Heart left ventricle (tissue), 16 donors: ENCODE measurements at regions not wholly inside any gene's neighbourhood (a gene's known extent, or its start where the extent isn't known, plus 50 kb on each side); places are given as distances from the start of the nearest gene placed in this dataset.

Experiments used
- ATAC-seq, 4 donors: fragments of 200-7000 bp; cut with Tn5 transposase; one replicate each; pipeline ENCODE4 v1.9.1; 2020 to 2022; ENCODE audit warnings: moderate library complexity in 4 of 4, mild to moderate bottlenecking in 3 of 4, moderate number of reproducible peaks in 1 of 4
- DNase-seq, 5 donors: peaks; one replicate each; pipeline ENCODE4 v3.0.0-alpha.2; 2020
- H3K27ac ChIP-seq, 12 donors: fragments of 200-600 bp; sonication (generic) in 4 of 12; one replicate each; pipeline versions ENCODE4 v1.5.0 to v1.8.0; 2016 to 2022; ENCODE audit warnings: mild to moderate bottlenecking in 2 of 12
- H3K27me3 ChIP-seq, 9 donors: fragments of 200-600 bp; sonication (generic) in 2 of 9; one replicate each; pipeline versions ENCODE4 v1.5.1 to v1.8.0; 2016 to 2022; ENCODE audit warnings: mild to moderate bottlenecking in 3 of 9
- H3K36me3 ChIP-seq, 9 donors: fragments of 200-600 bp; sonication (generic) in 2 of 9; one replicate each; pipeline versions ENCODE4 v1.5.0 to v1.8.0; 2018 to 2022; ENCODE audit warnings: mild to moderate bottlenecking in 2 of 9
- H3K4me1 ChIP-seq, 12 donors: fragments of 200-600 bp; sonication (generic) in 4 of 12; one replicate each; pipeline versions ENCODE4 v1.5.0 to v1.8.0; 2016 to 2022; ENCODE audit warnings: mild to moderate bottlenecking in 3 of 12
- H3K4me3 ChIP-seq, 12 donors: fragments of 200-600 bp; sonication (generic) in 4 of 12; one replicate each; pipeline versions ENCODE4 v1.5.0 to v1.8.0; 2017 to 2022; ENCODE audit warnings: mild to moderate bottlenecking in 9 of 12, moderate library complexity in 4 of 12
- H3K9me3 ChIP-seq, 12 donors: fragments of 200-600 bp; sonication (generic) in 4 of 12; one replicate each; pipeline versions ENCODE4 v1.5.0 to v1.8.0; 2016 to 2022; ENCODE audit warnings: mild to moderate bottlenecking in 1 of 12
- CTCF ChIP-seq, 12 donors: fragments of 200-600 bp; sonication (generic) in 4 of 12; IDR thresholded peaks; one replicate each; pipeline versions ENCODE4 v1.5.0 to v1.8.0; 2018 to 2022; ENCODE audit warnings: antibody characterized with exemption in 12 of 12, mild to moderate bottlenecking in 5 of 12
- POLR2A ChIP-seq, 2 donors: fragments of 450-650 bp; IDR thresholded peaks; one replicate each; pipeline ENCODE4 v1.6.1; 2017; ENCODE audit warnings: antibody characterized with exemption in 2 of 2, mild to moderate bottlenecking in 2 of 2, moderate library complexity in 2 of 2
- WGBS, 4 donors: extraction: QIAGEN DNeasy Blood & Tissue Kit in 2 of 4; methylation state at CpG; one replicate each; pipeline versions ENCODE4 v1.1.5 to v1.1.7; 2013 to 2018; 5-methylcytosine and 5-hydroxymethylcytosine counted together
- intact Hi-C, 10 donors: fragments of 100-400 bp; cut with DNase I; formaldehyde crosslinking; loops; one replicate each; pipeline versions ENCODE4 v1.11.1 to v1.14.2; 2022
- donor health status: ischemic (EF 13 %, LVEDD 7.1; RV severe dilation, severe dysfunction).
- donor health status: healthy with polysubstance abuse.
- donor health status: DM: no; HTN: yes; CAD: no.
- donor health status: DM: no; HTN: no; CAD: no.
- donor health status: ischemic (EF 25% LVEDD 6.9; RV normal size, moderate dysfunction).
- donor health status: ischemic (EF 25% LVEDD 5.7; RV mildly dilated, moderate dysfunction).
- donor health status: healthy.
- donor health status: DM: yes; HTN: yes; CAD: no.
- donor health status: ischemic (EF 35%, LVEDD 5.7; RV mildly dilated, moderate dysfunction).
- donor health status: nonischemic (EF 11% LVEDD 7.7; RV severe dilation, severe dysfunction).
- donor health status: DM: yes; HTN: yes; CAD: no.
- donor health status: PGD.
- donor health status: ischemic (EF 29% LVEDD 5.4; RV normal size, mild dysfunction).
- donor health status: nonischemic (EF 23%, LVEDD 6.1; RV moderate dilation, normal function).

- Histone ChIP-seq H3K4me3 (no peak overlapping the region), H3K36me3 (no peaks in the 10 kb centered on the region), H3K27me3 (peaks cover 0 to 6% (median 0%) of the 10 kb centered on the region in 9 donors), H3K9me3 (no peaks in the 10 kb centered on the region), H3K27ac (no peak overlapping the region), H3K4me1 (no peaks in the 10 kb centered on the region)
- TF ChIP-seq POLR2A (IDR thresholded peaks at IDR 0.05) (no peak), CTCF (IDR thresholded peaks at IDR 0.05) (no peak)
- intact Hi-C loops, result loop anchor here (5.0 to 10.0 kb wide), 4 partner anchors 184 to 649 kb away; no protein-coding TSS in a partner anchor
- no peak for ATAC-seq
- no peak for DNase-seq
- 84 to 89% (median 86%) methylated on average over 5 of the region's 5 CpGs for WGBS, 4 donors
Measured at GRCh38 chr4:111281219-111281618, 658.3 kb upstream of the PITX2 start.

- Histone ChIP-seq H3K4me3 (no peak overlapping the region), H3K27me3 (peaks cover 0 to 6% (median 0%) of the 10 kb centered on the region in 9 donors), H3K9me3 (no peaks in the 10 kb centered on the region), H3K27ac (no peak overlapping the region), H3K36me3 (no peaks in the 10 kb centered on the region), H3K4me1 (no peaks in the 10 kb centered on the region)
- no peak for ATAC-seq
- TF ChIP-seq CTCF (IDR thresholded peaks at IDR 0.05) (no peak), POLR2A (IDR thresholded peaks at IDR 0.05) (no peak)
- 57 to 73% (median 61%) methylated on average over 1 of the region's 1 CpG for WGBS, 4 donors
- intact Hi-C loops, result loop anchor here (5.0 to 10.0 kb wide), 4 partner anchors 183 to 650 kb away; no protein-coding TSS in a partner anchor
- DNase-seq, result no peak
Measured at GRCh38 chr4:111282035-111282434, 659.2 kb upstream of the PITX2 start.

GRCh38 chr4:111283066-111283677, 660.3 kb upstream of the PITX2 start:
- Histone ChIP-seq H3K4me3 (no peak overlapping the region), H3K4me1 (no peaks in the 10 kb centered on the region), H3K27ac (no peak overlapping the region), H3K27me3 (peaks cover 0 to 6% (median 0%) of the 10 kb centered on the region in 9 donors), H3K36me3 (no peaks in the 10 kb centered on the region), H3K9me3 (no peaks in the 10 kb centered on the region)
- TF ChIP-seq POLR2A (IDR thresholded peaks at IDR 0.05), result no peak
- peak; percentile 55 to 75 (median 65) for TF ChIP-seq CTCF (IDR thresholded peaks at IDR 0.05)
- 19 to 26% (median 24%) methylated on average over 7 of the region's 7 CpGs for WGBS, 4 donors
- DNase-seq (peak in 4 of 5 donors; percentile 23 to 56 (median 27)), ATAC-seq (no peak)
- intact Hi-C loops, result loop anchor here (5.0 to 10.0 kb wide), 4 partner anchors 182 to 651 kb away; no protein-coding TSS in a partner anchor

- Histone ChIP-seq H3K4me1 (no peaks in the 10 kb centered on the region), H3K36me3 (no peaks in the 10 kb centered on the region), H3K27ac (no peak overlapping the region), H3K27me3 (no peaks in the 10 kb centered on the region), H3K9me3 (peaks cover 0 to 12% (median 0%) of the 10 kb centered on the region in 12 donors), H3K4me3 (no peak overlapping the region)
- DNase-seq (no peak), ATAC-seq (no peak)
- TF ChIP-seq CTCF (IDR thresholded peaks at IDR 0.05) (no peak), POLR2A (IDR thresholded peaks at IDR 0.05) (no peak)
- 93 to 95% (median 94%) methylated on average over 1 of the region's 1 CpG for WGBS, 4 donors
- intact Hi-C loops, result no loop called here
Measured at GRCh38 chr4:111296466-111296865, 673.6 kb upstream of the PITX2 start.
